GM18511 (cell line): ENCODE measurements at regions not wholly inside any gene's neighbourhood (a gene's known extent, or its start where the extent isn't known, plus 50 kb on each side); places are given as distances from the start of the nearest gene placed in this dataset.
"Not testable (repeated sequence)": the region's sequence is repeated elsewhere in the genome, so short reads cannot be mapped to it uniquely, and the experiment has no call there.

ENCODE experiments used
- ATAC-seq: cut with Tn5 transposase; IDR thresholded peaks from one replicate; pipeline ENCODE4 v1.9.1; 2021; ENCODE audit warnings: mild to moderate bottlenecking, moderate library complexity; ENCODE audit not compliant: unreplicated experiment

DNA sequence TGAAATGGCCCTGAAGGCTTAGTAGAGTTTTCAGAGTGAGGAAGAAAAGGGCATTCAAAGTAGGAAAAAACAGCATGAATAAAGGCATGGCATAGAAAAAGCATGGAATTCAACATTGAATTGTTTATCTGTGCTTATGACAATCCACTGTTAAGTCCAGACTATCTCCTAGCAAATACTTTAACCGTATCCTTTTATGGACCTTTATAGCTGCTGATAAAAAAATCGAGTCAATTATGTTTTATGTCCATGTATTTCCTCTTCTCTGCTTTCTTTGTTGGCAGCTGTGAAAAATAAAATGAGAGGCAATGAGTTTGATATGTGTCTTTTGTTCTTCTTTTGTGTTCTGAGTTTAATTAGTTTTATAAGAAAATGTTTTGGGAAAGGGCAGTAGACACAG, 70.4 kb downstream of the TDRD15 start:
- no peak for ATAC-seq

DNA sequence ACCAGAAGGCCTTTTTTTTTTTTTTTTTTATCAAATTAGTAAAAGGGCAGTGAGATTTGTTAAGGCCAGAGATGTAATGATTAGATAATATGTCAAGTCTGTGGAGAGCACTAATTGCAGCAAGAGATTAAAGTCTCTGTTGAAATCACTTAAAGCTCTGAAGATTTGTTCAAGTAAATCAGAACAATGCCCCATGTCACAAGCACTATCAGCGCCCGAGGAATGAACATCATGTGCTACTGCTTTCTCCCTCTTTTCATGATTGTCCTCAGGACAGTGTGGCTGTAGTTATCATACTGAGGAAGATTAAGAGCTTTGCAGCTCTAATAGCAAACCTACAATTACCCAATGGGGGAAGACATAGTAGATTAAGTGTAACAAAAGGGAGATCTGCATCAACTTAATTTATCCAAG, 71.1 kb downstream of the TDRD15 start:
- ATAC-seq, result no peak

DNA sequence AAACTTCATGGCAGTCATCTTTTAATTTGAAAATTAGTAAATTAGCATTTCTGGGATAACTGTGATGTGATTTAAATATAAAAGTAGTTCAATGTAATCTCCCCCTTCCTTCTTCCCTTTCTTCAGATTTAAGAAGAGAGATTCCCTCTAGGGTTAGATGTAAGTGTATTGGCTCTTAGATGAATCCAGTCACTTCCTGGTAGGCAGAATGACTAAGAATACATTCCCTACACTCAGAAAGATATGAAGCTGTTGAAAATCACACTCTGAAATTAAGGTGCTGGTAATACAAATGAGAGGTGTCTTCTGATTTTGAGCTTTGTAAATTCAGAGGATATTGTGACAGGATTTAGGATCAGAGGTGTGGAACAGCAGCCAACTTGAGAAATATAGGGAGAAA, 71.6 kb downstream of the TDRD15 start:
- no peak for ATAC-seq

DNA sequence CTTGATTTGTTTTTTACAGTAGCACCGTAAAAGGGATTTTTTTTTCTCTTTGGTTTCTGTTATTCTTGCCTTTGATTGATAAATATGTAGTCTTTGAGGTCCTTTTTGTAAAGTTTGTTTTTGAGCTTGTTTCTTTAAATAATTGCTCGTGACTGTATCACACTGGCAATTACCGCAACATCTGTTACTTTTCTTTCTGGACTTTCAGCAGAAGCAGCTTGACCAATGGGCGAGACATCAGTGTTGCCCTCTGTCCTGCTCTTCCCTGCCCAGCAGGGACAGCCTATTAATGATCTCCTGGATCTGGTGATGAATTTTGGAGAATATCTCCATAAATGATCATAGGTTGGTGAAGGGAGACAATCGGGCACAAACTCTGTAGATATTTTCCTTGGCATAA, 74.9 kb downstream of the TDRD15 start:
- ATAC-seq, result no peak

DNA sequence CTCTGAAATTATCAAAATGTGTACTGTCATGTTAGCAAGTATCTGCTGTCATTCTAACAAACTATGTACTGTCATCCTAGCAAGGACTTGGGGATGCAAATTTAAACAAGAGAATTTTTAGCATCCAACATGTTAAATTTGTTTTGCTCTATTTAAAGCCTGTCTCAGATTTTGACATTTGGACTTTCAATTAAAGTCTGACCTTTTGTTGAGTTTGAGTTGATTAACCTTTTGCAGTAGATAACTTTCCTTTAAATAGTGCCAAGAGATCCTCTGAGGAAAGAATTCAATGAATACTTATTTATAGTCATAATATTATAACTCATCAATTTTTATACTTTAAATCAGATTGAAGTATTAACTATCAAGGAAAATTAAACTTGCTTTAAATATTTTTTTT, 80.2 kb downstream of the TDRD15 start:
- ATAC-seq, result no peak

DNA sequence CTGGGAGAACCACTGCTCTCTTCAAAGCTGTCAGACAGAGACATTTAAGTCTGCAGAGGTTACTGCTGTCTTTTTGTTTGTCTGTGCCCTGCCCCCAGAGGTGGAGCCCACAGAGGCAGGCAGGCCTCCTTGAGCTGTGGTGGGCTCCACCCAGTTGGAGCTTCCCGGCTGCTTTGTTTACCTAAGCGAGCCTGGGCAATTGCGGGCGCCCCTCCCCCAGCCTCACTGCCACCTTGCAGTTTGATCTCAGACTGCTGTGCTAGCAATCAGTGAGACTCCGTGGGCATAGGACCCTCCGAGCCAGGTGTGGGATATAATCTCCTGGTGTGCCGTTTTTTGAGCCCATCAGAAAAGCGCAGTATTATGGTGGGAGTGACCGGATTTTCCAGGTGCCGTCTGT, 90.3 kb downstream of the TDRD15 start:
- ATAC-seq, result not testable (repeated sequence)

DNA sequence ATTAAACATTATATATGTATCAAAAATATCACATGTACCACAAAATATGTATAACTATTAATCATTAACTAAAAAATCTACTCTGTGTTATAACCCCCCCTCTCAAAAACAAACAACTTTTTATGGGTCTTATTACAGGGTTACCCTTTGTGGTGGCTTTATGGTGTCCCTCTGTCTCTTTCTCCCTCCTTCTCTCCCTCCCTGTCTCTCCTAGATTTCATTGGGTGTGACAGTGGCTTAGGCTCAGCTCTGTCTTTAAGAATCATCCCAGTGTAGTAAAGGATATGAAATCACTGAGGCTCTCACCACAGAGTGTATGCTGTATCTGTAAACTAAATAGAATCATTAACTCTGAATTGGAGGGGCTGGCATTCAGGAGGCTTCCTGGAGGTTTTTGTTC, 93.7 kb downstream of the TDRD15 start:
- ATAC-seq, result no peak

DNA sequence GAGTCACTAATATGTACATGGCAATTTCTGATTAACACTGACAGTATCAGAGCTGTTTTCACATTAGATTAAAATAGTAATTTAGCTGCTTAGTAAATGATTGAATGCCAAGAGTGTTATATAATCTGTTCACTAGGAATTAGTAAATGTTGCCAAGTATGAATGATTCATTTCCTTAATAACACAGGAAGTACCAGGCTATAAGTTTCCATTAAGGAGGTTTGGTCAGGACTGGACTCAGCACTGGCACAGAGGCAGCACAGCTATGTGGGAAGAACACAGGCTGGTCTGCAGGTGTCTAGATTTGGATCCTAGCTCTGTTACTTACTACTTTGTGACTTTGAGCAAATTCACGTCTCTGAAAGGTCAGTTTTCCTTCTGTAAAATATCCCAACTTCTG, 97.2 kb downstream of the TDRD15 start:
- no peak for ATAC-seq

DNA sequence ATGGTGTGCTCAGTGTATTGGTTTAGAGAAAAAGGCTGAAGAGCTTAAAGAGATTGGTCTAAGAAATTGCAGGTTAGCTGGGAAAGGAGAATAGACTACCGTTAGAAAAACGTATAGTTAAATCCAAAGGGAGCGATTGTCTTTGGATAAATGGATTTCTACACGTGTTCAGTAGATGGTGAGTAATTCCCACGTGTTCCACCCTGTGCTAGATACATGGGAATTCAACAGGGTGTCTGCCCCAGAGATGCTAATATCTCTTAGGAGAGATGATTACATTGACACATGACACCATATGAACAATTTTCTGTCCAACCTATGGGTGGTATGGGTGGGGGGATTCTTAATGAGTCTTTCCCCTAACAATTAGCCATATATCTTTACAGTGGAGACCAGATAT, 99.8 kb downstream of the TDRD15 start:
- no peak for ATAC-seq

DNA sequence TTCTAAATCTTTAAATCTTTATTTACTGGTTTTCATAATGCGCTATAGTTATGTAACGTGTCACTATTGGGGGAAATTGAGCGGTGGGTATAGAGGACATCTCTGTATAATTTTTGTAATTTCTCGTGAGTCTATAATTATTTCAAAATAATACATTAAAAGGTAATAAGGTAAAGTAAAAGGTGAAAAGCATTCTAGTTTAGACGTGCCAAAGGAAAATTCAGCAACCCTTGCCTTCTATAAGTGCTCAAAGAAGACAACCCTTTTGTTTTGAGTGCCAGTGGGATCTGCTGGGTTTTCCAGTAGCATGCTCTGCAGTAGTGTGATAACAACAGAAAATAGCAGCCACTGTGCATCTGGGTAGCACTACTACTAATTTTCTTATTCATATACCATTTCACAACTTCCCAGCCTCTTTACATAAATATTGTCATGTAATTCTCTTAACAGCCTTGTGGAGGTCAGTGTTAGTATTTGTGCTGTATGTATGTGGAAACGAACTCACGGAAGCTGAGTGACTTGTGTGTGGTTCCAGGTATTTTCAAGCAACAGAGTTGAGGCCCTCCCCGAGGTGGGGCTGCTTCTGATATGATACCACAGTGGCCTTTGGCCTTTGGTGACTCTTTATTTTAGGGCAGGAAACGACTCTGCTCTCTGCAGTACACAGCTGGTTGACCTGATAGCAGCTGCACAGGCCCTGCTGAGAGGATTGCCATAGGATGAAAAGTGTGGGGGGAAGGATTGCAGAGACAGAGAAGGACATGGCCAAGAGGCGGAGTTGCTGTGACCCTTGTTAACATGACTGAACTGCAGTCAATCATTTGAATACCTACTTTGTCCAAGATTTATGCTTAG, 104.5 kb downstream of the TDRD15 start:
- ATAC-seq, result no peak

DNA sequence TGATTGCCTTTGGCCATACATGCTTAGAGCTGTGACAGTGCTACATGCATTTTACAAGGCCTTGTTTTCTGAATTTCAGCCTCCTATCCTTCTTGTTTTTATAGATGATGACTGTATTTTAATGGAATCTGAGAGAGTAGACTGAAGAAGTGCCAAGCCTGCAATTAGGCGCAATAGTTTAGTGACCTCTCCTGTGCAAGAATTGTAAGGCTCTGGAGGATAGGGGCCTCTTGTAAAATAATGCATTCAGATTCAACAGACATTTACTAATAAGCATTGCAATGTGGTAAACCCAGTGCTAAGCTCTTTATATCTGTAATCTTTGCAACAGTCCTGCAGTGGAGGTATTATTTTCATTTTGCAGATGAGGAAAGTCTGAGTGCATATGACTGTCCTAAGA, 105.5 kb downstream of the TDRD15 start:
- ATAC-seq, result no peak

DNA sequence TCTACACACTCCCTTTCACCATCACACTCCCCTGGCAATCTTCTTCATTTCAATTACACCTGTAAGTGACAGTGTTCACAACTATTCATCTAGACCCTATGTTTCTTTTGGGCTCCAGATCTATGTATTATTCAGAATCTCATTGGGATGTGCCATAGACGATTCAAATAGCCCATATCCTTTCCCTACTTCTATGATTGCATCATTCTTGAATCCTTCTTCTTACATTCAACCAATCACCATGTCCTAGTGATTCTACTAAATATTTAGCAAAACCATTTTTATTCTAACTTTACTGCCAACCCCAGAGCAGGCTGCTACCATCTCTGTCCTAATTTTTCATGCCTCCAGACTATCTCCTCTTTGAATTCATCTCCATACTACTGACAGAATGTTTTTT, 106.4 kb downstream of the TDRD15 start:
- no peak for ATAC-seq

DNA sequence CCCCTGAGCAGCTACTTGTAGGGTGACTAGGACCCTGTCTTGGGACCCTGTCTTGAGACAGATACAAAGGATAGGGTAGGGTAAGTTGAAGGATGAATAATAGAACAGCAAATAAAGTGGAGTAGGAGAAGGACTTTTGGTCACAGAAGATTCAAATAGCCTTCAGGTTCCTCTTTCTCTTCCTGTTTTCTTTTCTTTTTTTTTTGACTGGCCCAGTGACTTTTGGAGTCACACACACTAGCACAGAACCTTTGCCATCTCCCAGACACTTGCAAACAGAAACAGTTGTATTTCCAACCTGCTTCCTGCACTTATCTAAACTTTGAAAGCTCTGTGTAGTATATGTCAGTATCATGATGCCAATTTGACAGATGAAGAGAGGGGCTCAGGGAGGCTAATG, 108.2 kb downstream of the TDRD15 start:
- ATAC-seq, result peak; percentile 69

DNA sequence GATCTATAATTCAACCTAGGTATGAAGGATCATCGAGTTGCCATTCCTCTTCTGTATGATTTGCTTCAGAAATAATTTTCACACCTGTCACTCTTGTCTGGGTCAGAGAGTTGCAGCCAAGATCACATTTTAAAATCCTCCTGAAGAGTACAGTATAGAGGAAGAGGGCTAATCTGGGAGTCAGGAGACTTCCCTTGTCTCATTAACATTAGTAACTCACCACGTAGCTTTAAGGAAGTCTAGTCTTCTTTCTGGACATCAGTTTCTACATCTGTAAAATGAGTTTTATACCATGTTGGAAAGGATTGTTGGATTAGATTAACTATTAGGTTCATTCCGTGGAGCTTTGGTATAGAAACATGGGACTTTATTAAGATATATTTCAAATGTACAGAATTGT, 109.4 kb downstream of the TDRD15 start:
- ATAC-seq, result no peak

DNA sequence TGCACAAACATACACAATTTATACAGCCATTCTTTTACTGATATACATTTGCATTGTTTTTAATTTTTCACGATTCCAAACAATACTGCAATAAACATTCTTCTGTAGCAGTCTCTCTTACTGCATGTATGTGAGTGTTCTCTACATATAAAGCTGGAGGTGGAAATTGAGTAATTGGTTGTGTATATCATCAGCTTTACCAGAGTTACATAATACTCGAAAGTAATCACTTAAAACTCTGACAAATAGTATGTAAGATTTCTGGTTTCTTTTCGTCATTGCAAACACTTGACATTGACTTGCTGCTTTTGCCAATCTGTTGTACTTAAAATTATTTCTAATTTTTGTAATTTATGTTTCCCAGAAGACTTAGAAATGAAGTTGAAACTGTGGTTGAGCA, 110.2 kb downstream of the TDRD15 start:
- ATAC-seq, result no peak

DNA sequence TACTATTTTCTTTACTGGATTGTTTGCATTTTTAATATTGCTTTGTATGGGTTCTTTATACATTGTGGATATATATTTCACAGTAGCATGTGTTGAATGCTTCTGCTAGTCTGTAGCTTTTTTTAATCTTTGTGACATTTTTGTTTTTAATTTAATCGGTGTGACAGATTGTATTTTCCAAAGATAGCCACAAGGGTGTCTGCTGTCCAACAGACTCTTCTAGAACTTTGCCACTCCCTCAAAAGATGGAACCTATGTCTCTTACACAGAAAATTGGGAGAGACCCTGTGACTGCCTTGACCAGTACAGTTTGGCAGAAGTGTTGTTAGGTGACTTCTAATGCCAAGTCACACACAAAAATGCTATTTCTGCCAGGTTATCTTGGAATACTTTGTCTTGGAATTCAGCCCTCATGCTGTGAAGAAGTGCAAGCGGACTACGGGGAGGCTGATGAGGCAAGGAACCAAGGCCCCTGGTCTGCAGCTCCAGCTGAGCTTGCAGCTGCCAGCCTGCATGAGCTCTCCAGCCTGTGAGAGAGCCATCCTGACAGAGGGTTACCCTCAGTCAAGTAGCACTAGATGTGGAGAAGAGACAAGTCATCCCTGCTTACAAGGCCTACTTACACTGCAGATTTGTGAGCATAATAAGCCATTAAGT, 110.8 kb downstream of the TDRD15 start:
- no peak for ATAC-seq

DNA sequence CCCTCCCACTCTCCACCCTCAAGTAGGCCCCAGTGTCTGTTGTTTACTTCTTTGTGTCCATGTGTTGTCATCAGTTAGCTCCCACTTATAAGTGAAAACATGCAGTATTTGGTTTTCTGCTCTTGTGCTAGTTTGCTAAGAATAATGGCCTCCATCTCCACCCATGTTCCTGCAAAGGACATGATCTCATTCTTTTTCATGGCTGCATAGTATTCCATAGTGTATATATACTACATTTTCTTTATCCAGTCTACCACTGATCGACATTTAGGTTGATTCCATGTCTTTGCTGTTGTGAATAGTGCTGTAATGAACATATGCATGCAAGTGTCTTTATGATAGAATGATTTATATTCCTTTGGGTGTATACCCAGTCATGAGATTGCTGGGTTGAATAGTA, 116.0 kb downstream of the TDRD15 start:
- not testable (repeated sequence) for ATAC-seq

DNA sequence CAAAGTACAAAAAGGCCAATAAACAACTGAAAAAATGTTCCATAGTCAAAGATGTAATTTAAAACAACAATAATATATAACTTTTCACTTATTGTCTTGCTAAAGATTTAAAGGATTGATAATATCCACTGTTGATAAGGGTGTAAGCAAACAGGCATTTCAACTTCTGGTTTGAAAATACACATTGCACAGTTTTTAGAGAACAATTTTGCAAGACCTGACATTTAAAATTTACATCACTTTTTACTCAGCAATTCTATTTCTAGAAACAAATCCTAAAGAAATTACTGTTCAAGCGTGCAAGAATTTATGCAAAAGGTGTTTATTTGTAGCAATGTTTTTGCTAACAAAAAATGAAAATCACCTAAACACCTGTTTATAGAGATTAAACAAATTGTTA, 120.4 kb downstream of the TDRD15 start:
- ATAC-seq, result no peak

DNA sequence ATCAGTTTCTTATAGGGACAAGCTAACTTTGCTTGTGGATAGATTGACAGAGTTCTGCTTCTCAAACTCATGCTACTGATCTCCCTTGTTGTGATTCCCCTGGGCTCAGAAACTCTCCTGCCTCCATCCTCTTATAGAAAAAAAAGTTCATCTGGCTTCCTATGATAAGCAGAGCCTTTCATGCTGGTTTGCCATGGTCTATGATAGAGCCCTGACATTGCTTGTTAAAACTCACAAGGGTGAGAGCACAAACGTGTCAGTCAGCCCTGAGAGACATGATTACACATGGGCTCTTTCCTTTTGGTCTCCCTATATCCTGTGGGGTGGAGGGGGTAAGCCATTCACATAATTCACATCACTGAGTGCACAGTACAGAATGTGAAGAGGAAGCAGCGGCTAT, 121.8 kb downstream of the TDRD15 start:
- ATAC-seq, result no peak

DNA sequence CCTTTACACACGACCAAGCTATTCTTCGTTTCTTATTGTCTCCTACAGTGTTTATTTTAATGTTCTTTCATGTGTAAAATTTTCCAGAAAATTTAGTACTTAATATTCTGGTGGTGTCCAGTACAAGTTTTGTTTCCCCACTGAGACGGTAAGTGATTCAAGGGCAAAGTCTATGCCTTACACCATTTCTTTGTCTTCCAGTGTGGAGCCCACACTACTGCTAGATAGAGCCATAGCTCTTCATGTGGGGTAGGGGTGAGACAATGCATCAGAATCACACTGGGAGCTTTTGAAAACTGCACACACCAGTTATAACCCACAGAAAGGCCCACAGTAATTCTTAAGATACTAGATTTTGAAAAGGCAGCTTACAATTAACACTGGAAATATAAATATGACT, 125.6 kb downstream of the TDRD15 start:
- ATAC-seq, result no peak

DNA sequence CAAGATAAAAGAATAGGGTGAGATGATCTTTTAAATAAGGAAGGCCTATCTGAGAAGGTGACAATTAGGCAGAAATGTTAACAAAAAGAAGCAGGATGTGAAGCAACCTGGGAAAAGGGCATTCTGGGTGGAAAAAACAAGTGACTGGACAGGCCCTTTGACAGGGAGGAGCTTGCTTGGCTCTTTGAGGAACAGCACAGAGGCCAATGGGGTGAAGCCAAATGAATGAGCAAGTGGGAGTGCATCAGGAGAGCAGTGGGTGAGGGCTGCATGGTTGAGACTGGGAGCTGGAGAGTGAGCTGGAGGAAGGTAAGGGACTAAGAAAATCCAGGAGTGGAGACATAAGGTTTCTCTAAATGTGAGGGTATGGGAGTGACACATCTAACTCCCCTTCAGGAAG, 126.9 kb downstream of the TDRD15 start:
- no peak for ATAC-seq

DNA sequence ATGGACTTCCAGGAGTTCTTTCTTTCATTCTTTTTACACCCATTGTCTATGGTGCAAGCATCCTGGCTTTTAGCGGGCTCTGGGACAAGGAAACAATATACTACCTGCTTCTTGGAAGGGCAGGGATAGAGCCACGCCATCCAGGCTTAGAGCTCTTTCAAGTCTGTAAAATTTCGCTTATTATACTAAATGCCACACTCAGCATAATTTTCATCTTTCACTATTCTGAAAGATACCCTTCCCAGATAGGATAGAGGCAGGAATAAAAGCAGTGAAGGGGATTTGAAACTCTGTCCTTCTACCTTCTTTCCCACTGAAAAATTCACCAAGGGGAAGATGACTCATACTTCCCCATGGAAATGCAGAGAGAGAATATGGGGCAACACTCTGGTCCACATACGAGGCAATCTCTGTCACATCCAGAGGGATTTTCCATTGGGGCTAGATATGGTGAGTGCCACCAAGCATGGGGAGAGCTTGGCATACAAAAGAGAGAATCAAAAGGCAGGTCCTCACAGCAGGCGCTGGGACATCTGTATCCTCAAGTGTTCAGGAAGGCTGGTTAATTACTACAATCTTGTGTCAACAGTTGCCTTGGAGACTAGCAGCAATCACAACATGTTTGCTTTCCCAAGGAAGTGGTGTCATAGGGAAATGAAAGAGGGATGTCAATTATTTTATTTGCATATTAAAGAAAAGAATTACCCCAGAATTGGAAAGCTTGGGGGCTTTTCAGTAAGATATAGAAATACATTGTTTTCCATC, 127.6 kb downstream of the TDRD15 start:
- ATAC-seq, result no peak
